ENCODE measurements at regions not wholly inside any gene's neighbourhood (a gene's known extent, or its start where the extent isn't known, plus 50 kb on each side); places are given as distances from the start of the nearest gene placed in this dataset.

DNA sequence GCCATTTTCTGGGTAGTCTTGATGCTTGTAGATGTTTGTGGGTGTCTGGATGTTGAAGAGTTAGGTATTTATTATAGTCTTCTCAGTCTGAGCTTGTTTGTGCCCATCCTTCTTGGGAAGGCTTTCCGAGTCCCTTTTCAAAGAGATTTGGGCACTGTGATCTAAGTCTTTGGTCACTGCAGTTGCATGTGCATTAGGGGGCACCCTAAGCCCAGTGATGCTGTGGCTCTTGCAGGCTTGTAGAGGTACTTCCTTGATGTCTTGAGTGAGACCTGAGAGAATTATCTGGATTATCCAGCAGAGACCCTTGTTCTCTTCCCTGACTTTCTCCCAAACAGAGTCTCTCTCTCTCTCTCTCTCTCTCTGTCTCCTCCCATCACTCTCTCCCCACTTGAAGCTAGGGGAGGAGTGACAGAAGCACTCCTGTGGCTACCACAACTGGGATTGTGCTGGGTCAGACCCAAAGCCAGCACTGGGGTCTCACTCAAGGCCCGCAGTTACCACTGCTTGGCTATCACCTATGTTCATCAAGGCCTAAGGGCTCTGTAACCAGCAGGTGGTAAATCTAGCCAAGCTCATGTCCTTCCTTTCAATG lies 68.5 kb downstream of the TMCO5A start:
- TF ChIP-seq CTCF (IDR thresholded peaks at IDR 0.05; ENCODE audit: unreplicated experiment), result no peak
- Mint-ChIP-seq H3K4me1 (ENCODE audit: unreplicated experiment) (peaks cover 8% of the 10 kb centered on the region), H3K4me3 (ENCODE audit: unreplicated experiment) (no peak overlapping the region), H3K36me3 (ENCODE audit: low read depth, unreplicated experiment) (no peaks in the 10 kb centered on the region), H3K27me3 (ENCODE audit: unreplicated experiment) (no peaks in the 10 kb centered on the region), H3K27ac (ENCODE audit: unreplicated experiment) (no peak overlapping the region), H3K9me3 (ENCODE audit: unreplicated experiment) (no peaks in the 10 kb centered on the region)
- peak; percentile 69 for DNase-seq (ENCODE audit: low spot score)

DNA sequence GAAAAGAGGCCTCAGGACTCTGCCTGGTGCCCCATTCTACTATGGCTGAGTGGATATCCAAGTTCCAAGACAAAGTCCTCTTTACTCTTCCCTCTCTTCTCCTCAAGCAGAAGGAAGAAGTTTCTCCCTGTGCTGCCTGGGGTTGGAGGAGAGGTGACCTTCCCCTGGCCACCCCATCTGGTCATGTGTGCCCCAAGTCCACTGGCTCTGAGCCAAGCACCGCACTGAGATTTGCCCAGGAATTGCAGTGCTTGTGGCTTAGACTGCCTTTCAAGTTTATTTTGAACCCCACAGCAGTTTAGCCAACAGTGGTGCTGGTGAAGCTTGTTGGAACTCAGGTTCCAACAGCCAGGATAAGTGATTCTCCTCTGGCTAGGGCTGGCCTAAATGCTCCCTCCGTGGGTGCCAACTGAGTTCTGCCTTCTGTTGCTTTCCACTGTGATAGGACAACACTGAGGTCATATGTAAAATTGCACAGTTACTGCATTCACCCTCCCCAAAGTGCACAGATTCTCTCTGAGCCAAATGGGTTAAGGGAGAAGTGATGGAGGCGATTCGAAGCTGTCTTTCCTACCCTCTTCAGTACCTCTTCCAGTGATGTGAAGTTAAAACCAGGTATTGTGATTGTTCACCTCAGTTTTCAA lies 69.9 kb downstream of the TMCO5A start:
- H3K9me3 Mint-ChIP-seq (ENCODE audit: unreplicated experiment), result no peaks in the 10 kb centered on the region
- H3K27me3 Mint-ChIP-seq (ENCODE audit: unreplicated experiment), result no peaks in the 10 kb centered on the region
- H3K4me3 Mint-ChIP-seq (ENCODE audit: unreplicated experiment), result no peak overlapping the region
- H3K36me3 Mint-ChIP-seq (ENCODE audit: low read depth, unreplicated experiment), result no peaks in the 10 kb centered on the region
- no peak for TF ChIP-seq CTCF (IDR thresholded peaks at IDR 0.05; ENCODE audit: unreplicated experiment)
- DNase-seq (ENCODE audit: low spot score), result no peak
- no peak overlapping the region for H3K27ac Mint-ChIP-seq (ENCODE audit: unreplicated experiment)
- H3K4me1 Mint-ChIP-seq (ENCODE audit: unreplicated experiment), result peaks cover 8% of the 10 kb centered on the region

GRCh38 chr15:38005953-38006808 lies 71.7 kb downstream of the TMCO5A start:
- no peak overlapping the region for H3K27ac Mint-ChIP-seq (ENCODE audit: unreplicated experiment)

DNA sequence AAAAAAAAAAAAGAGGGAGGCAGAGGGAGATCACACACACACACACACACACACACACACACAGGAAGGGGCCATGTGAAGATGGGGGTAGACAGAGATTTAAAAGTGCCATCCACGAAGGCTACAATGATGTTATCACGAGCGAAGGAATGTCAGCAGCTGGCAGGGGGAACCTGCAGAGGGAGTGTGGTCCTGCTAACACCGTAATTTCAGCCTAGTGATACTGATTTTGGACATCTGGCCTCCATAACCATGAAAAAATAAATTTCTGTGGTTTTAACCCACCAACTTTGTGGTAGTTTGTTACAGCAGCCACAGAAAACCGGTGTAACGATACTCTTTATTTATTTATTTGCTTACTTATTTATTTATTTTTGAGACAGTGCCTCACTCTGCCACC lies 76.0 kb downstream of the TMCO5A start:
- no peak for TF ChIP-seq CTCF (IDR thresholded peaks at IDR 0.05; ENCODE audit: unreplicated experiment)
- no peak overlapping the region for H3K4me3 Mint-ChIP-seq (ENCODE audit: unreplicated experiment)

More at GRCh38 chr15:38005953-38006808, 71.7 kb downstream of the TMCO5A start:
- no peak overlapping the region for H3K4me3 Mint-ChIP-seq (ENCODE audit: unreplicated experiment)
- H3K27me3 Mint-ChIP-seq (ENCODE audit: unreplicated experiment), result no peaks in the 10 kb centered on the region
- H3K9me3 Mint-ChIP-seq (ENCODE audit: unreplicated experiment), result no peaks in the 10 kb centered on the region
- DNase-seq (ENCODE audit: low spot score), result no peak
- no peak for TF ChIP-seq CTCF (IDR thresholded peaks at IDR 0.05; ENCODE audit: unreplicated experiment)
- H3K4me1 Mint-ChIP-seq (ENCODE audit: unreplicated experiment), result peaks cover 8% of the 10 kb centered on the region
- H3K36me3 Mint-ChIP-seq (ENCODE audit: low read depth, unreplicated experiment), result no peaks in the 10 kb centered on the region

More for the DNA sequence above, 76.0 kb downstream of the TMCO5A start:
- DNase-seq (ENCODE audit: low spot score), result no peak
- peaks cover 5% of the 10 kb centered on the region for H3K4me1 Mint-ChIP-seq (ENCODE audit: unreplicated experiment)
- H3K27ac Mint-ChIP-seq (ENCODE audit: unreplicated experiment), result no peak overlapping the region
- no peaks in the 10 kb centered on the region for H3K9me3 Mint-ChIP-seq (ENCODE audit: unreplicated experiment)
- H3K27me3 Mint-ChIP-seq (ENCODE audit: unreplicated experiment), result no peaks in the 10 kb centered on the region
- no peaks in the 10 kb centered on the region for H3K36me3 Mint-ChIP-seq (ENCODE audit: low read depth, unreplicated experiment)
